Left lung (tissue), 4 donors: ENCODE measurements at regions not wholly inside any gene's neighbourhood (a gene's known extent, or its start where the extent isn't known, plus 50 kb on each side); places are given as distances from the start of the nearest gene placed in this dataset.
A peak's percentile ranks its signal among the peaks of the same experiment; 100 is the strongest.

ENCODE experiments used
- ATAC-seq: fragments of 200-7000 bp; cut with Tn5 transposase; one replicate; pipeline ENCODE4 v1.9.1; 2020; ENCODE audit warnings: moderate library complexity
- DNase-seq, 4 donors: peaks; one replicate each; pipeline ENCODE4 v3.0.0-alpha.2; 2013 to 2020
- H3K27ac ChIP-seq, 2 donors: fragments of 200-600 bp; sonication (generic) in 1 of 2; one replicate each; pipeline versions ENCODE4 v1.5.0 to v1.8.0; 2020 to 2021
- H3K27me3 ChIP-seq, 2 donors: fragments of 200-600 bp; sonication (generic) in 1 of 2; one replicate each; pipeline versions ENCODE4 v1.5.0 to v1.8.0; 2020 to 2021
- H3K36me3 ChIP-seq, 2 donors: fragments of 200-600 bp; sonication (generic) in 1 of 2; one replicate each; pipeline versions ENCODE4 v1.5.0 to v1.8.0; 2020 to 2021
- H3K4me1 ChIP-seq, 2 donors: fragments of 200-600 bp; one replicate each; pipeline ENCODE4 v1.8.0; 2021
- H3K4me3 ChIP-seq, 2 donors: fragments of 200-600 bp; sonication (generic) in 1 of 2; one replicate each; pipeline versions ENCODE4 v1.5.0 to v1.8.0; 2020 to 2021; ENCODE audit warnings: mild to moderate bottlenecking in 1 of 2
- H3K9me3 ChIP-seq, 2 donors: fragments of 200-600 bp; sonication (generic) in 1 of 2; one replicate each; pipeline versions ENCODE4 v1.5.0 to v1.8.0; 2020 to 2021
- intact Hi-C, 2 donors: fragments of 100-400 bp; cut with DNase I; formaldehyde crosslinking; loops; one replicate each; pipeline versions ENCODE4 v1.11.2 to v1.14.2; 2022
- TF ChIP-seq, protein P1 (sequence below), 2 donors: fragments of 200-600 bp; sonication (generic) in 1 of 2; IDR thresholded peaks; one replicate each; pipeline versions ENCODE4 v1.5.0 to v1.8.0; 2021; ENCODE audit warnings: antibody characterized with exemption in 2 of 2
- donor health status: DM: no; HTN: yes; CAD: no.
- donor health status: DM: no; HTN: no; CAD: no.

DNA sequence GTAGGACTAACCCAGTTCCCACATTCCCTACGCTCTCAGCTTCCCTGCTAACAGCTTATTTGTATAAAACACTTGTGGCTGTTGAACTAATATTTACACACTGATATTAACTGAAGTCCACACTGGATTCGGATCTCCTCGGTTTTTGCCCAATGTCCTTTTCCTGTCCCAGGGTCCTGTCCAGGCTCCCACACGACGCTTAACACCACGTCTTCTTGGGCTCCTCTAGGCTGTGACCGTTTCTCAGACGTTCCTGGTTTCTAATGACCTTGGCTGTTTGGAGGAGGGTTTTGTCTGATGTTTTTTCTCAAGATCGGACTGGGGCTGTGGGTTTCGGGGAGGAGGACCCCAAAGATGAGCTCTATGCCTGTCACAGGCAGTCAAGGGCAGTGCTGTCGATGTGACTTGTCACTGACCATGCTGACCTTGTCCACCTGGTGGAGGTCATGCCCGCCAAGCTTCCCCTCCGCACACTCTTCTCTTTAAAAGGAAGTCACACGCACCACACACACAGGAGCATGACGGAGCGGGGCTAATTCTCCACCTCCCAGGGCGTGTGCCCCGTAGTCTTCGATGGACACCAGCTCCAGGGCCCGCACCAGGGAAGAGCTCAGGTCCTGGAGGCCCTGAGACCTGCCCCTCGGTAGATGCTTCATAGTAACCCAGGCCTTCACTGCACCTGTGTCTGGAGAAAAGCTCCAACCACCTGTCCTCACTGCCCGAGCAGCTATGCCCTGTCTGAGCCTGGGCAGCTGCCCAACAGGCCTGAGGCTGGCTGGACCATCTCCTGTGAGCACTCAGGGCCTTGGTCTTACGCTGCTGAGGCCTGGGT lies 72.0 kb downstream of the TTLL2 start:
- H3K4me3 ChIP-seq: no peak overlapping the region
- no peaks in the 10 kb centered on the region for H3K27me3 ChIP-seq
- no peak overlapping the region for H3K27ac ChIP-seq
- TF ChIP-seq, protein P1, sequence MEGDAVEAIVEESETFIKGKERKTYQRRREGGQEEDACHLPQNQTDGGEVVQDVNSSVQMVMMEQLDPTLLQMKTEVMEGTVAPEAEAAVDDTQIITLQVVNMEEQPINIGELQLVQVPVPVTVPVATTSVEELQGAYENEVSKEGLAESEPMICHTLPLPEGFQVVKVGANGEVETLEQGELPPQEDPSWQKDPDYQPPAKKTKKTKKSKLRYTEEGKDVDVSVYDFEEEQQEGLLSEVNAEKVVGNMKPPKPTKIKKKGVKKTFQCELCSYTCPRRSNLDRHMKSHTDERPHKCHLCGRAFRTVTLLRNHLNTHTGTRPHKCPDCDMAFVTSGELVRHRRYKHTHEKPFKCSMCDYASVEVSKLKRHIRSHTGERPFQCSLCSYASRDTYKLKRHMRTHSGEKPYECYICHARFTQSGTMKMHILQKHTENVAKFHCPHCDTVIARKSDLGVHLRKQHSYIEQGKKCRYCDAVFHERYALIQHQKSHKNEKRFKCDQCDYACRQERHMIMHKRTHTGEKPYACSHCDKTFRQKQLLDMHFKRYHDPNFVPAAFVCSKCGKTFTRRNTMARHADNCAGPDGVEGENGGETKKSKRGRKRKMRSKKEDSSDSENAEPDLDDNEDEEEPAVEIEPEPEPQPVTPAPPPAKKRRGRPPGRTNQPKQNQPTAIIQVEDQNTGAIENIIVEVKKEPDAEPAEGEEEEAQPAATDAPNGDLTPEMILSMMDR (IDR thresholded peaks at IDR 0.05): no peak
- no peaks in the 10 kb centered on the region for H3K9me3 ChIP-seq
- DNase-seq (peak in 1 of 4 donors; percentile 30), ATAC-seq (peak; percentile 69)
- H3K4me1 ChIP-seq: no peaks in the 10 kb centered on the region
- H3K36me3 ChIP-seq: no peaks in the 10 kb centered on the region
- intact Hi-C loops: no loop called here

DNA sequence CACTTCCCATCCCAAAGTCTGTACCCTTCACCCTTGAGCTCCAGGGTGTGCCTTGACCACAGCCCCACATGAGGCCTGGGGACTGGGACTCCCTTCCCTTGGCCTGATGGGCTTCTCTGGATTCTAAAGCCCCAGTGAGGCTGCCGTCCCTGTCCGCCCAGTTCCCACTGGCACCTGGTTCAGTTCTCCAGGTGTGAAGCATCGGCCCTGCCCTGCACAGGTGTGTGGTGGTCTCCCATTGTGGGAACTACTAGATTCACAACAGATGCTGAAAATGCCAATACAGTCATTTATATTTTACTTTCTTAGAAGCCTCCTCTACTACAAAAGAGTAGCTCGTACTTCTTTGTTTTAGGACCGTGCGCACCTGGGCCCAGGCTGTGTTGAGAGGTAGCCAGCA lies 72.8 kb downstream of the TTLL2 start:
- H3K27ac ChIP-seq: no peak overlapping the region
- peak in 1 of 4 donors; percentile 31 for DNase-seq

DNA sequence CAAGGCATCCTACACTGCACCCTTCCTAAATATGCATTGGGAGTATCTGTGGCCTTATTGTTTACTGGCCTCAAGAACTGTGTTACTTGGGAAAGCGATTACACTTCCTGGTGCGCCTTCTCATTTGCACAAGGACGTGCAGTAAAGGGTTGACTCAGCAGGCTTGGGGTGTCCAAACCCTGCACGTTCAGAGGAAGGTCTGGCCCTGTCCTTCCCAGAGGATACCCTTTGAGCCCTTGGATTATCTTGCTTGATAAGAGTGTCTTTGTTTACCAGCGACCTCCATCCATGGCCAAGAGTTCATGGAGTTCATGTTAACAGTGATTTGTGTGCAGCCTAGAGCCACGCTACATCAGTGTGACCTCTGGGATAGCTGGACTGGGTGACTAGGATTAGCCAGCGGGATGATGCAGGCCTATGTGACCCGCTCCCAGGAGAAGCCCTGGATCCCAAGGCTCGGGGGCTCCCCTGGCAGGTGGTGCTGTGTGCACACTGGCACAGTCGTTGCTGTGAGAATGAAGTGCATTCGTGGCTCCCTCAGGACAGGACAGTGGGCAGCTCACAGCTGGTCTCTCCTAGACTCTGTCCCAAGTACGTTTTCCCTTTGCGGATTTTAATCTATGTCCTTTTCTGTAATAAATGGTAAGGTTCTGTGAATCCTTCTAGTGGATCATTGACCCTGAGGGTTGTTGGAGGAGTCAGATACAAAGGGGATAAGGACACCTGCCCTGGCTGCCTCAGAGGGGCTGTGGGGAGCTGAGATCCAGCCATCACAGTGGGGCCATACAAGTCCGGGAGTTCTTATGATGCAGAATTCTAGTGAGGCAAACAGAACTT lies 73.5 kb downstream of the TTLL2 start:
- Histone ChIP-seq H3K9me3 (no peaks in the 10 kb centered on the region), H3K36me3 (no peaks in the 10 kb centered on the region), H3K27me3 (no peaks in the 10 kb centered on the region), H3K4me1 (no peaks in the 10 kb centered on the region), H3K4me3 (no peak overlapping the region), H3K27ac (no peak overlapping the region)
- DNase-seq (no peak), ATAC-seq (no peak)
- TF ChIP-seq, protein P1 (IDR thresholded peaks at IDR 0.05): no peak
- intact Hi-C loops: no loop called here

More for the DNA sequence above, 72.8 kb downstream of the TTLL2 start:
- TF ChIP-seq, protein P1 (IDR thresholded peaks at IDR 0.05): no peak
- Histone ChIP-seq H3K4me1 (no peaks in the 10 kb centered on the region), H3K27me3 (no peaks in the 10 kb centered on the region), H3K9me3 (no peaks in the 10 kb centered on the region), H3K36me3 (no peaks in the 10 kb centered on the region), H3K4me3 (no peak overlapping the region)
- no peak for ATAC-seq
- intact Hi-C loops: no loop called here

DNA sequence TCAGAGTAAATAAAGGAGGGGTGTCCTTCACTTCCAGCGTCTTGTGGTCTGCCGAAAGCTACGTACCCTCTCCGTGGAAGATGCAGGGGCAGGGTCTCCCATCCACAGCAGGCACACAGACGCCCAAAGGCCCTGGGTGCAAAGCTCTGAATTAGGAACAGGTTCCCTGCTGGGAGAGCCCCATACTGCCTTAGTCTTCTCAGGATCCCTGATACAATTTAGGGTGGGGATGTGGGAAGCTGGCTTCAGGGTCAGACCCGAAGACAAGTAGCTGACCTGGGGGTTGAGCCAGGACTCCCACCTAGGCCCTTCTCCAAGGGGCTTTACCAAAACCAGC lies 74.1 kb downstream of the TTLL2 start:
- DNase-seq (no peak), ATAC-seq (no peak)
- TF ChIP-seq, protein P1 (IDR thresholded peaks at IDR 0.05): no peak
- intact Hi-C loops: no loop called here
- Histone ChIP-seq H3K9me3 (no peaks in the 10 kb centered on the region), H3K27me3 (no peaks in the 10 kb centered on the region), H3K27ac (no peak overlapping the region), H3K4me1 (no peaks in the 10 kb centered on the region), H3K4me3 (no peak overlapping the region), H3K36me3 (no peaks in the 10 kb centered on the region)

DNA sequence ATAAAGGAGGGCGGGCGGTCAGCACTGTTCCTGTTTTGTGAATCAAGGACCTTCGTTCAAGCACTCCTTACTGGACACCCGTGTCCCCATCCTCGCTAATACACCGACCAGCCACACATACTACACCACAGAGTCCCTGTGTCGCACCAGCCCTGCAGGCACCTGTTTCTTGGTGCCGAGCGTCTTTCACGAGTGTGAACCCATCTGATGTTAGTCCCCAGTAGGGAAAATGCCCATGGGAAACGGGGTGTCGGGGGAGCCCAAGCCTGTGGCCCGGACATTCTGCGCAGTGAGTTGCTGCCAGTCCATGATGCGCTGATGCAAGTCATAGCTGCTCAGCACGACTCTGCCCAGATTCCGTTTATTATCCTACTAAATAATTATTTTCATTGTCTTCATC lies 74.7 kb downstream of the TTLL2 start:
- intact Hi-C loops: no loop called here

More for the DNA sequence above, 74.7 kb downstream of the TTLL2 start:
- DNase-seq (peak in 1 of 4 donors; percentile 28), ATAC-seq (no peak)
- Histone ChIP-seq H3K27ac (no peak overlapping the region), H3K4me1 (no peaks in the 10 kb centered on the region), H3K36me3 (no peaks in the 10 kb centered on the region), H3K4me3 (no peak overlapping the region), H3K9me3 (no peaks in the 10 kb centered on the region), H3K27me3 (no peaks in the 10 kb centered on the region)
- TF ChIP-seq, protein P1 (IDR thresholded peaks at IDR 0.05): no peak
